ENCODE measurements at regions not wholly inside any gene's neighbourhood (a gene's known extent, or its start where the extent isn't known, plus 50 kb on each side); places are given as distances from the start of the nearest gene placed in this dataset.

- TF ChIP-seq FOXJ2 (tag; IDR thresholded peaks at IDR 0.05), result no peak
- TF ChIP-seq NR4A1 (CRISPR knock-in tag; IDR thresholded peaks at IDR 0.05), result no peak
- peak; percentile 78; the same call in 1 of the 2 replicates for TF ChIP-seq NR4A1 (tag; IDR thresholded peaks at IDR 0.05)
- no peak for TF ChIP-seq E2F5 (CRISPR knock-in tag; IDR thresholded peaks at IDR 0.05)
- no peak for TF ChIP-seq U2AF1 (optimal IDR thresholded peaks at IDR 0.05; ENCODE audit: low read depth, low read length)
- TF ChIP-seq ZNF644 (tag; IDR thresholded peaks at IDR 0.05; ENCODE audit: low read depth), result peak; percentile 76
- TF ChIP-seq ESRRA (IDR thresholded peaks at IDR 0.05; ENCODE audit: borderline replicate concordance, low read depth), result peak; percentile 56; the same call in 1 of the 2 replicates
- no peak for TF ChIP-seq HMBOX1 (IDR thresholded peaks at IDR 0.05)
- peak; percentile 21; the same call in 1 of the 2 replicates for TF ChIP-seq RAD51 (IDR thresholded peaks at IDR 0.05; ENCODE audit: borderline replicate concordance, low read depth)
- no peak for TF ChIP-seq STAT5B (CRISPR knock-in tag; IDR thresholded peaks at IDR 0.05)
- no peak for TF ChIP-seq ATF1 (CRISPR knock-in tag; IDR thresholded peaks at IDR 0.05)
- no peak for TF ChIP-seq ATF1 (tag; IDR thresholded peaks at IDR 0.05)
- TF ChIP-seq ZNF449 (CRISPR knock-in tag; IDR thresholded peaks at IDR 0.05), result peak; percentile 46; the same call in 1 of the 2 replicates
- TF ChIP-seq SP1 (CRISPR knock-in tag; IDR thresholded peaks at IDR 0.05), result no peak
- no peak for TF ChIP-seq FOXJ3 (CRISPR knock-in tag; IDR thresholded peaks at IDR 0.05)
- TF ChIP-seq TAF15 (IDR thresholded peaks at IDR 0.05; ENCODE audit: low read depth, low read length), result no peak
- TF ChIP-seq RHOXF2B (CRISPR knock-in tag; conservative IDR thresholded peaks at IDR 0.05), result no peak
- no peak for TF ChIP-seq RBM17 (IDR thresholded peaks at IDR 0.05; ENCODE audit: borderline replicate concordance, low read depth, low read length)
- TF ChIP-seq MIER1 (IDR thresholded peaks at IDR 0.05; ENCODE audit: low read depth), result no peak
- TF ChIP-seq ZNF12 (CRISPR knock-in tag; IDR thresholded peaks at IDR 0.05), result no peak
- TF ChIP-seq NFYB (IDR thresholded peaks at IDR 0.05; ENCODE audit: extremely low read depth, insufficient read length), result peak; percentile 35
- no peak for TF ChIP-seq HNRNPUL1 (IDR thresholded peaks at IDR 0.05; ENCODE audit: low read length)
- TF ChIP-seq IRF9 (tag; IDR thresholded peaks at IDR 0.05), result peak; percentile 70
- 0 out of 2 replicates have a peak, but pooled peaks have one; percentile 22 for TF ChIP-seq PTRF (tag; IDR thresholded peaks at IDR 0.05)
- no peak for TF ChIP-seq MBD1 (CRISPR knock-in tag; IDR thresholded peaks at IDR 0.05)
These were observed 60.4 kb upstream of the FICD start (continued) for GRCh38 chr12:108454539-108455139.

All from K562 (cell line).